Endodermal cell (in vitro differentiated cells): ENCODE measurements at regions not wholly inside any gene's neighbourhood (a gene's known extent, or its start where the extent isn't known, plus 50 kb on each side); places are given as distances from the start of the nearest gene placed in this dataset.

ENCODE experiments used
- DNase-seq: peaks from one replicate; pipeline ENCODE4 v3.0.0-alpha.2; 2017
- H3K27ac ChIP-seq: 2 replicates; pipeline ENCODE4 v1.5.1; 2013; ENCODE audit warnings: mild to moderate bottlenecking, low read depth, low read length, moderate library complexity
- H3K27me3 ChIP-seq: 2 replicates; pipeline ENCODE4 v1.6.1; 2013; ENCODE audit warnings: mild to moderate bottlenecking, low read length, moderate library complexity; ENCODE audit not compliant: insufficient read depth, control insufficient read depth, poor library complexity, severe bottlenecking
- H3K36me3 ChIP-seq: 2 replicates; pipeline ENCODE4 v1.7.0; 2013; ENCODE audit warnings: mild to moderate bottlenecking, low read length, moderate library complexity; ENCODE audit not compliant: control insufficient read depth, insufficient read depth
- H3K4me1 ChIP-seq: one replicate; pipeline ENCODE4 v1.7.0; 2013; ENCODE audit warnings: low read length; ENCODE audit not compliant: control insufficient read depth, insufficient read depth
- H3K4me3 ChIP-seq: 2 replicates; pipeline ENCODE4 v1.5.1; 2013; ENCODE audit warnings: mild to moderate bottlenecking, low read length, moderate library complexity
- H3K9ac ChIP-seq: 2 replicates; pipeline ENCODE4 v1.6.1; 2013; ENCODE audit warnings: mild to moderate bottlenecking, low read length, moderate library complexity; ENCODE audit not compliant: poor library complexity, severe bottlenecking; ENCODE audit errors: extremely low read depth
- H3K9me3 ChIP-seq: 2 replicates; pipeline ENCODE4 v1.6.1; 2013; ENCODE audit warnings: mild to moderate bottlenecking, low read length, moderate library complexity; ENCODE audit not compliant: control insufficient read depth
- H3K27ac Mint-ChIP-seq: 2 replicates; pipeline ENCODE4 v1.8.0; 2020; ENCODE audit warnings: mixed read lengths
- H3K27me3 Mint-ChIP-seq: 2 replicates; pipeline ENCODE4 v1.8.0; 2021; ENCODE audit warnings: mild to moderate bottlenecking, mixed read lengths; ENCODE audit not compliant: insufficient read depth
- H3K36me3 Mint-ChIP-seq: 2 replicates; pipeline ENCODE4 v1.8.0; 2020; ENCODE audit warnings: low read depth, mixed read lengths
- H3K4me1 Mint-ChIP-seq: 2 replicates; pipeline ENCODE4 v1.8.0; 2020; ENCODE audit warnings: mixed read lengths
- H3K4me3 Mint-ChIP-seq: 2 replicates; pipeline ENCODE4 v1.8.0; 2020; ENCODE audit warnings: mild to moderate bottlenecking, moderate library complexity, mixed read lengths
- H3K9me3 Mint-ChIP-seq: 2 replicates; pipeline ENCODE4 v1.8.0; 2020; ENCODE audit warnings: mild to moderate bottlenecking, mixed read lengths
- CTCF ChIP-seq: fragments of 200-600 bp; sonication (generic); conservative IDR thresholded peaks from 2 replicates; pipeline ENCODE4 v1.5.0; 2021; ENCODE audit warnings: antibody characterized with exemption, mild to moderate bottlenecking
- WGBS, 2 experiments: methylation state at CpG; one replicate each; pipeline versions ENCODE4 v1.1.5 to v1.1.7; 2013; ENCODE audit warnings: missing lambda C conversion rate in 2 of 2, mixed read lengths in 1 of 2; ENCODE audit not compliant: insufficient coverage in 1 of 2, insufficient read length in 1 of 2; 5-methylcytosine and 5-hydroxymethylcytosine counted together

DNA sequence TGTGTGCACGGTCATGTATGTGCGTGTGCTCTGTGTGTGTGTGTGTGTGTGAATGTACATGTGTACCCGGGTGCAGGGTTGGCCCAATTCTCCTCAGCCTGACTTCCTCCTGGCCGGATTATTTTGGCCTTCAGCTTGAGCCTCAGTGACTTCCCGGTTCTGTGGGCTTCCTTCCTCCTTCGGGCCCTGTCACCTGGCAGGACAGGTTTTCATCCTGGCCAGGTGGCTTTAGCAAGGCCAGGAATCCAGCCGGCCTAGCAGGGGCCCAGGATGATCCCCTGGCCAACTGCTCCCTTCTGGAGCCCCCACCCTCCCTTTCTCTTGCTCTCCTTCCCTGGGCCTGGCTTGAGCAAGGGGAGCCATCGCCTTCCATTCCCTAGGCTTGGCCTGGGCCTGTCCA lies 140.5 kb downstream of the INHBB start:
- Mint-ChIP-seq H3K27ac (no peak overlapping the region), H3K27me3 (peaks cover 45% of the 10 kb centered on the region), H3K4me1 (peaks cover 9% of the 10 kb centered on the region), H3K36me3 (no peaks in the 10 kb centered on the region), H3K9me3 (no peaks in the 10 kb centered on the region), H3K4me3 (no peak overlapping the region)
- no peak for DNase-seq
- Histone ChIP-seq H3K36me3 (no peaks in the 10 kb centered on the region), H3K4me1 (no peaks in the 10 kb centered on the region), H3K27ac (no peak overlapping the region), H3K27me3 (peaks cover 45% of the 10 kb centered on the region), H3K4me3 (no peak overlapping the region), H3K9me3 (no peaks in the 10 kb centered on the region), H3K9ac (no peak overlapping the region)
- TF ChIP-seq CTCF = no peak
- 62 to 69% methylated on average over 7 to 8 of the region's 8 CpGs for WGBS, 2 experiments

DNA sequence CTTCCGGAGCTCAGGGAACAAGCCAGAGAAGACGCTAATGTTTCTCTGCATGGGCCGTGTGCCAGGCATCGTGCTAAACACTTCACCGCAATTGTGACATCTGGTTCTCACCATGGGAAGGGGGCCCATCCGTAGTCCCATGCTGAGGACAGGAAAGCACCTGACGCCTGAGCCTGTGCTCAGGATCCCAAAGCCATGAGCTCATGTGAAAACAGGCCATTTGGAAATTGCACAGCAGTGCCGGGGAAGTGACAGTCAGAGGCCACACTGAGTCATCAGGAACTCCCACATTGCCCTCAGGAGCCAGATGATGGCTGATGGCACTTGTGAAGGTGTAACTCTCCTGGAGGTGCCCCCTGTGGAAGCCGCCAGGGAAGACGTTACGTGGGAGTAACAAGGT lies 141.0 kb downstream of the INHBB start:
- Histone ChIP-seq H3K4me3 (no peak overlapping the region), H3K27me3 (peaks cover 44% of the 10 kb centered on the region), H3K4me1 (no peaks in the 10 kb centered on the region), H3K36me3 (no peaks in the 10 kb centered on the region), H3K27ac (no peak overlapping the region), H3K9me3 (no peaks in the 10 kb centered on the region), H3K9ac (no peak overlapping the region)
- peak; percentile 69 for DNase-seq
- Mint-ChIP-seq H3K4me1 (peaks cover 9% of the 10 kb centered on the region), H3K27me3 (peaks cover 47% of the 10 kb centered on the region), H3K36me3 (no peaks in the 10 kb centered on the region), H3K27ac (no peak overlapping the region), H3K9me3 (no peaks in the 10 kb centered on the region), H3K4me3 (no peak overlapping the region)
- 84 to 94% methylated on average over 8 to 11 of the region's 11 CpGs for WGBS, 2 experiments
- TF ChIP-seq CTCF = no peak

DNA sequence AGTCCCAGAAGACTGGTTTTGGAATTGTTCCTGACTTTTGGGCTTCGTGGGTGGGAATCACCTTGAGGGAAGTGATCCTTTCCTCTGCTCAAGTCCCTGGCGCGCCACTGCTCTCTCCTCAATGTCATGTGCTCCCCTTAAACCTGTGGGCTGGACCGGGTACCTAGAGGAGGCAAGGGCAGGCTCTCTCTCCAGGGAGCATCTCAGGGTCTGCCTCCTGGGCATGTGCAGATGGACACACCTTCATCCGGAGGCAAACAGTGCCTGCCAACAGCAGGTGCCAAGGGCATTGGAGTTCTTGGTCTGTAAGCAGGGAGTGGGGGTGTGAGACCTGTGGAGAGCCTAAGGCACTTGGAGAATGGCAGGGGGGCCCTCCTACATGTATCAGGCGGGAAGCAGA lies 142.6 kb downstream of the INHBB start:
- H3K27me3 Mint-ChIP-seq = peaks cover 40% of the 10 kb centered on the region

More for the DNA sequence above, 142.6 kb downstream of the INHBB start:
- Histone ChIP-seq H3K9me3 (no peaks in the 10 kb centered on the region), H3K9ac (no peak overlapping the region), H3K4me1 (no peaks in the 10 kb centered on the region), H3K27ac (no peak overlapping the region), H3K4me3 (no peak overlapping the region), H3K36me3 (no peaks in the 10 kb centered on the region), H3K27me3 (peaks cover 29% of the 10 kb centered on the region)
- no peak for DNase-seq
- no peaks in the 10 kb centered on the region for H3K9me3 Mint-ChIP-seq
- no peaks in the 10 kb centered on the region for H3K36me3 Mint-ChIP-seq
- WGBS, 2 experiments = 75 to 77% methylated on average over 5 to 6 of the region's 6 CpGs
- H3K4me1 Mint-ChIP-seq = peaks cover 9% of the 10 kb centered on the region
- no peak overlapping the region for H3K27ac Mint-ChIP-seq
- no peak overlapping the region for H3K4me3 Mint-ChIP-seq
- no peak for TF ChIP-seq CTCF
